ENCODE measurements at regions not wholly inside any gene's neighbourhood (a gene's known extent, or its start where the extent isn't known, plus 50 kb on each side); places are given as distances from the start of the nearest gene placed in this dataset.

DNA sequence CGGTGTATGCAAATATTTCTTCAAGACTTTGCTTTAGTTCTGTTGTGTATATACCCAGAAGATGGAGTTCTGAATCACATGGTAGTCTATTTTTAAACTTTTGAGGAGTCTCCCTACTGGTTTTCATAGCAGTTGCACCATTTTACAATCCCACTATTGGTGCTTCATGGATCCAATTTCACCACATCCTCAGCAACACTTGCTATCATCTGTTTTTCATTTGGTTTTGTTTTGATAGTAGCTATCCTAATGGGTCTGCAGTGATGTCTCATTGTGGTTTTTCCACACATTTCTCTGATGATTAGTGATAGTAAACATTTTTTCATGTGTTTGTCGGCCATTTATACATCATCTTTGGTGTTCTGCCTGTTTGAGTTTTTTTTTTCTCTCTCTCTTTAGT lies 1339.3 kb downstream of the EFNA5 start:
- Mint-ChIP-seq H3K4me3 (no peak overlapping the region), H3K4me1 (no peaks in the 10 kb centered on the region), H3K27me3 (no peaks in the 10 kb centered on the region), H3K36me3 (ENCODE audit: low read depth) (no peaks in the 10 kb centered on the region), H3K9me3 (peaks cover 7% of the 10 kb centered on the region), H3K27ac (no peak overlapping the region)
- intact Hi-C loops (cut with micrococcal nuclease): no loop called here
- no peak for DNase-seq

DNA sequence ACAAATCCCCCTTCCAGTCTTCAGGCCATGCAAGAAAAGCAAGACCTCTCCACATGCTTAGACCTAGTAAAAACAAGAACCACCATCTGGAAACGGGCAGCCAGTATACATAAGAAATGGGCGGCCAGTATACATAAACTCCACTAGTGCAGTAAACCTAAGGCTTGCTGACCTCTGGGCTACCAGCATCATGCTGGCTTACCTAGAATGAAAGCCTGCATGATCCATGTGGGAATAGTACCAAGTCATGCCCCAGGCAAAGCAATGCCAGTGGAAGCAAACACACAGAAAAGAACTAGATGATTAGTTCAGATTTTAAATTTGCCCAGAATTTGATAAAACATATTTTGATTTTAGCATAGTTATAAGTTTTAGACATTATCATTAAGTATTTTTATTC lies 1346.4 kb downstream of the EFNA5 start:
- Mint-ChIP-seq H3K4me1 (no peaks in the 10 kb centered on the region), H3K9me3 (peaks cover 4% of the 10 kb centered on the region), H3K36me3 (ENCODE audit: low read depth) (no peaks in the 10 kb centered on the region), H3K4me3 (no peak overlapping the region), H3K27me3 (no peaks in the 10 kb centered on the region), H3K27ac (no peak overlapping the region)
- DNase-seq: no peak
- intact Hi-C loops (cut with micrococcal nuclease): no loop called here

DNA sequence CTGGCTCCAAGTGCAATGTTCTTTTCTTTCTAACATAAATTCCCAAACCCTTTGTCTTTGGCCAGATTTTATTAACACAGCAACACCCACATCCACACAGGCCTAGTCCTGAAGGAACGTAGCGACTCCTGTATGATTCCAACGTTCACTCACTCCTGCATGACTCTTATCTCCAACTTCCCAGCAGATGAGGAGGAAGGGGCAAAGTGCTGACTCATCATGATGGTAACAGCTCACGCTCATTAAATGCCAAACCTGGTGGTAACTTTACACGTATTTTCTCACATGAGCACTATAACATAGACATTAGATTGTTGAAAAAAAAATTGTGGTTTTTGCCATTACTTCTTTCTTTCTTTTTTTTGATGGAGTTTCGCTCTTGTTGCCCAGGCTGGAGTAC lies 1349.5 kb downstream of the EFNA5 start:
- Mint-ChIP-seq H3K27me3 (no peaks in the 10 kb centered on the region), H3K27ac (no peak overlapping the region), H3K4me1 (no peaks in the 10 kb centered on the region), H3K4me3 (no peak overlapping the region), H3K9me3 (no peaks in the 10 kb centered on the region), H3K36me3 (ENCODE audit: low read depth) (no peaks in the 10 kb centered on the region)
- no peak for DNase-seq
- intact Hi-C loops (cut with micrococcal nuclease): no loop called here

DNA sequence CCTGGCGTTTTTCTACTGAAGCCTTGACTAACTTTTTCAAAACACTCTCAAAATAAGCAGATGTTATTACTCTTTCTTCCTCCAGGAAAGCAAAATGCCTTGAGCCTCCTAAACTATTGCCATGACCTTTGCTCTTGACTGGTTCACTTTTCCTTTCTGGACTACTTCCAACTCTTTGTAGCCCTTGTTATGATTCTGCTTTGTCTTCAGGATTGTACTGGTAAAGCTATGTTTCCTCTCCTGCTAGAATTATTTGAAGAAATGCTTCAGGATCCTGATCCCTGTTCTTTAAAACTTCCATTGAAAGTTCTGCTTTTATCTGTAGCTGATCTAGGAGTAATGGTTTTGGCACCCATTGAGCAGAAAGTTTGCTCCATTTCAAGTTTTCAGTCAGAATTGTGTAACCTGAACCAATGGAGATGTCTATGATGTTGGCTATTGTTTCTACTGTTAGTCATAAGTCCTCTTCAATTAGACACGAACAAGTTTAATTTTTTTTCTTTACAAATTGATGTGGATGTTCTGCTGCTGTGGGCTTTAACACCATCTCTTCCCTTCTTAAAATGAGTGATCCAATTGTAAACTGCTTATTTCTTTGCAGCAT lies 1356.4 kb downstream of the EFNA5 start:
- intact Hi-C loops (cut with micrococcal nuclease): no loop called here
- no peaks in the 10 kb centered on the region for H3K27me3 Mint-ChIP-seq
- H3K9me3 Mint-ChIP-seq: no peaks in the 10 kb centered on the region
- no peak overlapping the region for H3K4me3 Mint-ChIP-seq
- no peaks in the 10 kb centered on the region for H3K4me1 Mint-ChIP-seq
- no peaks in the 10 kb centered on the region for H3K36me3 Mint-ChIP-seq (ENCODE audit: low read depth)
- DNase-seq: no peak
- H3K27ac Mint-ChIP-seq: no peak overlapping the region

DNA sequence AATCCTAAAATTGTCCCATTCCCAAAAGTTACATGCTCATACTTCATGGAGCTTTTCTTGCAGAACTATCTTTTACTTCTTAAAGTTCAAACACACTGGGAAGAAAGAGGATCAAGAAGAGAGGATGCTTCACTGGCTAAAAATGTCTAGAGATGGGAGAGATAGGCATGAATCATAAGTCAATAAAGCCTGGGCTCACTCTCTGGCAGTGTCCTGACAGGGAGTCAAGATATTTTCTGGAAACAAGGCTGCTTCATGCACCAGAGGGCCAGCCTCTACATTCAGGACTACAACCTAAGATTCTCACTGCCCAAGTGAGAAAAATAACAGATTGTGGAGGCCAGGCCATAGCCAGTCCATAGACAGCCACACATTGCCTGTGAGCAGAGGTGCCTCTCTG lies 1358.4 kb downstream of the EFNA5 start:
- no peaks in the 10 kb centered on the region for H3K9me3 Mint-ChIP-seq
- H3K4me3 Mint-ChIP-seq: no peak overlapping the region
- DNase-seq: no peak
- no peak overlapping the region for H3K27ac Mint-ChIP-seq
- H3K4me1 Mint-ChIP-seq: no peaks in the 10 kb centered on the region
- H3K36me3 Mint-ChIP-seq (ENCODE audit: low read depth): no peaks in the 10 kb centered on the region
- H3K27me3 Mint-ChIP-seq: no peaks in the 10 kb centered on the region
- intact Hi-C loops (cut with micrococcal nuclease): no loop called here

DNA sequence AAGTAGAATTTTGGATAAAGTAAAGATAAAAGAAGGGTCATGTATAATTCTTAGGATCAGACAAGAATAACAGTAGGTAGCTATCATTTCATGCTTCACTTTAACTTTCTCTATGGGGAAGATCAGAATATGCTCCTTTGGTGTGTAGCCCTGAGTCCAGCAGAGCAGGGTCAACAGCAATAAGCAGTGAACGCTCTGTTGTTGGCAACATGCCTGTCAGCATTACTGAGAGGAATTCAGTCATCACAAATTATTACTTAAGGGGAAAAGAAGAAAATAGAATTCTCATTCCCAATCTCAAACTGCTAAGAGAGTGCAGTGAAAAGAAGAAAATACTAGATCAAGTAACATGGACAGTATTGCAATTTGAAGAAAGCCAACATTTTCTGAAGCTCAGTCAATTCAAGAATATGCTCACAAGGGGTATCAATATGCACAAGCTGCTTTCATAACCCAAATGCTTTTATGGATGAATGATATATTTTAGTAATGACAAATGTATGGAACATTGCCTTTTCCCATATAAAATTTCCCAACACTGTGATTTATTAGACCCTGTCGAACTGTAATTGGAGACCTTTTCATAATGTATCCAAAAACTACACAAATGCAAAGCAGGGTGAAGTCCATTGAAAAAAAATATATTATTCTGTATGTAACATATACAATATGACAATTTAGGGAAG lies 1359.4 kb downstream of the EFNA5 start:
- Mint-ChIP-seq H3K9me3 (no peaks in the 10 kb centered on the region), H3K4me3 (no peak overlapping the region), H3K36me3 (ENCODE audit: low read depth) (no peaks in the 10 kb centered on the region), H3K27me3 (no peaks in the 10 kb centered on the region), H3K4me1 (no peaks in the 10 kb centered on the region), H3K27ac (no peak overlapping the region)
- no peak for DNase-seq
- intact Hi-C loops (cut with micrococcal nuclease): no loop called here

DNA sequence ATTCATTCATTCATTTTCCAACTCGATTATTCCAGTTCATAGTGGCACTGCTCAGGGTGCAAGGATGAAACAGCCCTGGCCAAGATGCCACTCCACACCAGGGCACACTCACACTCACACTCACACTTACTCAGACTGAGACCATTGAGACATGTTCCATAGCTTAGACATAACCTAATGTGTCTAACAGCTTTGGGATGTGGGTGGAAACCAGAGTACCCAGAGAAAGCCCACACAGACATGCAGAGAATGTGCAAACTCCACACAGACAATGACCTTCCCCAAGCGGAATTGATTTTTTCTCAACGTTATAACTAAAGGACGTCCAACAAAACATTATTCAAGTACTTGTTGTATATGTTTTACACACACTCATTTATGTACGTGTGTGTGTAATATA lies 1363.5 kb downstream of the EFNA5 start:
- H3K4me3 Mint-ChIP-seq: no peak overlapping the region
- no peaks in the 10 kb centered on the region for H3K27me3 Mint-ChIP-seq
- intact Hi-C loops (cut with micrococcal nuclease): no loop called here
- H3K9me3 Mint-ChIP-seq: no peaks in the 10 kb centered on the region
- DNase-seq: no peak
- no peaks in the 10 kb centered on the region for H3K36me3 Mint-ChIP-seq (ENCODE audit: low read depth)
- no peak overlapping the region for H3K27ac Mint-ChIP-seq
- H3K4me1 Mint-ChIP-seq: no peaks in the 10 kb centered on the region

DNA sequence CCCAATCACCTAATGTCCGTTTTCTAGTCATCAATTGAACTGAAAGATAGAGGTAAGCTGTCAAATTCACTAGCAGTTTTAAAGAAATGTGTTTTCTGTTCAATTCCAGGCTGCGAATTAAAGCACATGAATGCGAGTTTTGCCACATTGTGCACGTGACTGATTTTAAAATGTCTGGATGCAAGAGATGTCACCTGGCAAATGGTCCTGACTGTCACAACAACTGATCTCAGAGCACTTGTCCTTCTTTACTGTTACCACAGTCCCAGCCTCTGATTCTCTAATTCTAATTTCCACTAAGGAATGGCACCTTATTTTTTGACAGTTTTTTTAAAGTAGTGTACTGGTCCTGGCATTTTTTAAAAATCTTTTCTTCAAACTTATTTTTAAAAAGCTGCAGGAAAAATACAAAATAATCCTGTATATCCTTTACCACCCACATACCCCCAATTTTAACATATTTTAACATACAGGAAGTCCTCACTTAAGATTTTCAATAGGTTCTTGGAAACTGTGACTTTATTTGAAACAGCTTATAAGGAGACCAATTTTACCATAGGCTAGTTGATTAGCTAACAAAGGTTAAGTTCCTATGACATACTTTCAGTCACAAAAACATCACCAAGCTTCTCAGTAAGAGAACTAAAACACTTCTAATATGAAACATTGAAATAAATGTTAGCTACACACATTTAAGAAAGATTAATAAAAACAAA lies 1364.3 kb downstream of the EFNA5 start:
- no peaks in the 10 kb centered on the region for H3K9me3 Mint-ChIP-seq
- no peaks in the 10 kb centered on the region for H3K36me3 Mint-ChIP-seq (ENCODE audit: low read depth)
- no peak for DNase-seq
- no peaks in the 10 kb centered on the region for H3K27me3 Mint-ChIP-seq
- H3K4me1 Mint-ChIP-seq: no peaks in the 10 kb centered on the region
- no peak overlapping the region for H3K27ac Mint-ChIP-seq
- intact Hi-C loops (cut with micrococcal nuclease): no loop called here
- H3K4me3 Mint-ChIP-seq: no peak overlapping the region

DNA sequence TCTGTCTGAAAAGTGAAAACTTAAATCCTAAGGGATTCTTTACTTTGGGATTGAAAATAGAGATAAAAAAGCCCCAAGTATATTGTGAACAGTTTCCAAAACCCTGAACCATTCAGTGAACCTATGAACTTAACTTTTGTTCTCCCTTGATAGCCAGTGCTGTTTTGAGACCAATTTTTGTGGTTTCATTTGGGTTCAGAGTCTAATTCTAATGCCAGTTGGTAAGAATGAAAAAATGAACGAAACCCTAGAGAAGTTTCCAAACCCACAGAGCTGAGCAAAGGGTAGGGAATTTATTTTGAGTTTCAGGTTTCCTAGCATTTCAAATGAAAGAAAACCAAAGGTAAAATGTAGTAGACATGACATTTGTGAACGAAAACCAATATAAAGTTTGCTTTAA lies 1366.8 kb downstream of the EFNA5 start:
- intact Hi-C loops (cut with micrococcal nuclease): no loop called here
- no peak overlapping the region for H3K4me3 Mint-ChIP-seq
- no peaks in the 10 kb centered on the region for H3K36me3 Mint-ChIP-seq (ENCODE audit: low read depth)
- no peak overlapping the region for H3K27ac Mint-ChIP-seq
- DNase-seq: no peak
- H3K9me3 Mint-ChIP-seq: no peaks in the 10 kb centered on the region
- no peaks in the 10 kb centered on the region for H3K4me1 Mint-ChIP-seq
- H3K27me3 Mint-ChIP-seq: no peaks in the 10 kb centered on the region

DNA sequence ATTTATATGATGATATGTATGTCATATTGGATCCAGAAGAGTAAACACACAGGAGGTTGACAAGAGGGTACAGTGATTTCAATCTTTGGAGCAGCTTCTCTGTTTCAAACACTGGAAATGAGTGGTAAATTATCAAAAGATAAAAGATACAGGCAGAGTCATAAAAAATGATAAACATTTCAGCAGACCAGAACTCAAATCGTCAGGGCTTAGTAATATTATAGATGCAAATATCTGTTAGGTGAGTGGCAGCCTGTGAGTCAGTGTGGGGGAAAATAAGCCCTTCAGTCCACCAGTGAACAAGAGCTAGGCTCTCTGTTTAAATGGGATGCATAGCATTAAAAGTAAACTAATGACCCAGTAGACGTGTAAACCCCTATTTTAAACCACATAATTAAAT lies 1378.1 kb downstream of the EFNA5 start:
- no peak overlapping the region for H3K4me3 Mint-ChIP-seq
- intact Hi-C loops (cut with micrococcal nuclease): no loop called here
- no peaks in the 10 kb centered on the region for H3K4me1 Mint-ChIP-seq
- no peaks in the 10 kb centered on the region for H3K36me3 Mint-ChIP-seq (ENCODE audit: low read depth)
- DNase-seq: no peak
- no peak overlapping the region for H3K27ac Mint-ChIP-seq
- no peaks in the 10 kb centered on the region for H3K27me3 Mint-ChIP-seq
- no peaks in the 10 kb centered on the region for H3K9me3 Mint-ChIP-seq

DNA sequence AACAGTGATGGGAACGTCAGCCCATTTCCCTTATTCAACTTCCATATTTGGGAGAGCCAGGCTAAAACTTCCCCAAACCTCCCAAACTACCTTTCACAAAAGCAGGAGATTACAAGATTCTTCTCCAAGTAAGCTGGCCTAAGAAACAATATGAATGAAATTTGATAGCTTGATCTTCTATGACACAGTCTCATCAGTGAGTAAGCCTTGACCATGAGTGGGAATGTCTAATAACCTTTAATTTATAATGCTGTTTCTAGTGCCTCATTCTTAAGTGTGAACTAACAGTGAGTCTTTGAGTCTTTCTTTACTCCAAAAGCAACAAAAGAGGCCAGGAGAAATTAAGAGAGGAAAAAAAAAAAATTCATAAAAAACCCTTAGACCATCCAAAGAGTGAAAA lies 1379.9 kb downstream of the EFNA5 start:
- Mint-ChIP-seq H3K4me1 (no peaks in the 10 kb centered on the region), H3K9me3 (no peaks in the 10 kb centered on the region), H3K36me3 (ENCODE audit: low read depth) (no peaks in the 10 kb centered on the region), H3K27me3 (no peaks in the 10 kb centered on the region), H3K27ac (no peak overlapping the region), H3K4me3 (no peak overlapping the region)
- DNase-seq: no peak
- intact Hi-C loops (cut with micrococcal nuclease): no loop called here

DNA sequence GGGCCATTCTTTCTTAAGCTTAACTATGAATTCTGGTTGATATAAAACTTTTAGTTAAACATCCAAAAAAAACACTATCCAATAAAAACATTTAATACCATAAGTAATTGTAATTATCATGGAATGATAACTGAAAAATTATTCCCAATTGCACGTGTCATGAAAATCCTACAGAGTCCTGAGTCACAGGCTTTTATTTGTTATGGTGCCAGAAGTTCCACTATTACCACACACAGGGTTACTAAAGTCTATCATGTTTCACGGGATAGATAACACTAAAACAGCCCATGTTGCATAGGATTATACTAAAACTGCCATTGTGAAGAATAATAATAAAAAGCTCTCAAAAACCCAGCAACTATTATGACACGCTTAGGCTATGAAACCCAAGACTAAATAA lies 1381.8 kb downstream of the EFNA5 start:
- intact Hi-C loops (cut with micrococcal nuclease): no loop called here
- no peaks in the 10 kb centered on the region for H3K4me1 Mint-ChIP-seq
- H3K9me3 Mint-ChIP-seq: no peaks in the 10 kb centered on the region
- H3K27ac Mint-ChIP-seq: no peak overlapping the region
- no peaks in the 10 kb centered on the region for H3K36me3 Mint-ChIP-seq (ENCODE audit: low read depth)
- no peak for DNase-seq
- H3K27me3 Mint-ChIP-seq: no peaks in the 10 kb centered on the region
- H3K4me3 Mint-ChIP-seq: no peak overlapping the region

DNA sequence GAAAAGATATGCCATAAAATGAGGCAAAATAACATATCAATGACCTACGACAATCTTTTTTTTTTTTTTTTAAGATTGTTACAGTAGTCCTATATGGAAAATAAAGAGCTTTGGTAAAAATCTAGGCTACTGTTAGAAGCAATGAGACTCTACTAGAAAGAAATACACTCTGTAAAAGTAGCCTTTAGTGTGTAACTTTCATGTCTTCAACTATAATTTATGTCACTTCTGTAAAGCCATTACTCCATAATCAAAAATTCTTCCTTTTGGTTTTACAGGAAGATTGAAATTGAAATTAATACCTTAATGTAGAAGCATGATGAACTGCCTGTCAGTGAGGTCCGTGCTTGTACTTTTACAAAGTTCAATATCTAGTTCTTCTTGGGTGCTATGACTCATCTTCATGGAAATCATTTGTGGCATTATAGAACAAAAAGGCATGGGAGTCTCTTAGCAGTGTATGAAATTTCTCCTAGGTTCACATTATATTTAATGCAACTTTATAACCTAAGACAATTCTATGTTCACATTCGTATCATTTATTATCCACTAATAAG lies 1393.1 kb downstream of the EFNA5 start:
- Mint-ChIP-seq H3K4me1 (no peaks in the 10 kb centered on the region), H3K27me3 (no peaks in the 10 kb centered on the region), H3K36me3 (ENCODE audit: low read depth) (no peaks in the 10 kb centered on the region), H3K27ac (no peak overlapping the region), H3K9me3 (no peaks in the 10 kb centered on the region), H3K4me3 (no peak overlapping the region)
- intact Hi-C loops (cut with micrococcal nuclease): no loop called here
- DNase-seq: no peak

DNA sequence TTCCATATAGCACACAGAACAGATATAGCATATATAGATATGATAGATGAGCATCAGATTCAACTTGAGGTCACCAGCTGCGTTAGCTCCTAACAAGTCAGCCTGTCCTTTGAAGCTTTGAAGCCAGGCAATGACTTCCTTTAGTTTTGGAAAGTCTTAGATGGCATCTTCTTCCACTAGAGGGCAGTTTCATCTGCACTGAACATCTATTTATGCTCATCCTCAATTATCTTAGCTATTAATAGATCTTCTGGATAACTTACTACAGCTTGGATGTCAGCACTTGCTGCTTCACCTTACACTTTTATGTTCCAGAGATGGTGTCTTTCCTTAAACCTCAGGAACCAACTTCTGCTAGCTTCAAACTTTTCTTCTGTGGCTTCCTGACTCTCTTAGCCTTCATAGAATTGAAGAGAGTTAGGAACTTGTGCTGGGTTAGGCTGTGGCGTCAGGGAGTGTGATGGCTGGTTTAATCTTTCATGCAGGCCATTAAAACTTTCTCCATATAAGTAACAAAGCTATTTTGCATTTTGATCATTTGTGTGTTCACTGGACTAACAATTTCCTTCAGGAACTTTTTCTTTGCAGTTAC lies 1401.4 kb downstream of the EFNA5 start:
- H3K4me1 Mint-ChIP-seq: no peaks in the 10 kb centered on the region
- H3K27ac Mint-ChIP-seq: no peak overlapping the region
- H3K27me3 Mint-ChIP-seq: no peaks in the 10 kb centered on the region
- no peak overlapping the region for H3K4me3 Mint-ChIP-seq
- intact Hi-C loops (cut with micrococcal nuclease): no loop called here
- no peaks in the 10 kb centered on the region for H3K9me3 Mint-ChIP-seq
- no peaks in the 10 kb centered on the region for H3K36me3 Mint-ChIP-seq (ENCODE audit: low read depth)
- DNase-seq: no peak

All from activated CD4-positive, alpha-beta T cell treated with anti-CD3 and anti-CD28 coated beads, Interleukin-2, amount 10 ng/mL, durations not matched to agents 24 days and 14 days (primary cell).